ENCODE measurements at regions not wholly inside any gene's neighbourhood (a gene's known extent, or its start where the extent isn't known, plus 50 kb on each side); places are given as distances from the start of the nearest gene placed in this dataset.

GRCh38 chr5:136732751-136733150 is 367.4 kb upstream of the TRPC7 start:
- H3K36me3 ChIP-seq (ENCODE audit: control insufficient read depth, insufficient read depth, low read length): no peaks in the 10 kb centered on the region
- no peak overlapping the region for H2AFZ ChIP-seq (ENCODE audit: low read length)
- TF ChIP-seq, protein P1, sequence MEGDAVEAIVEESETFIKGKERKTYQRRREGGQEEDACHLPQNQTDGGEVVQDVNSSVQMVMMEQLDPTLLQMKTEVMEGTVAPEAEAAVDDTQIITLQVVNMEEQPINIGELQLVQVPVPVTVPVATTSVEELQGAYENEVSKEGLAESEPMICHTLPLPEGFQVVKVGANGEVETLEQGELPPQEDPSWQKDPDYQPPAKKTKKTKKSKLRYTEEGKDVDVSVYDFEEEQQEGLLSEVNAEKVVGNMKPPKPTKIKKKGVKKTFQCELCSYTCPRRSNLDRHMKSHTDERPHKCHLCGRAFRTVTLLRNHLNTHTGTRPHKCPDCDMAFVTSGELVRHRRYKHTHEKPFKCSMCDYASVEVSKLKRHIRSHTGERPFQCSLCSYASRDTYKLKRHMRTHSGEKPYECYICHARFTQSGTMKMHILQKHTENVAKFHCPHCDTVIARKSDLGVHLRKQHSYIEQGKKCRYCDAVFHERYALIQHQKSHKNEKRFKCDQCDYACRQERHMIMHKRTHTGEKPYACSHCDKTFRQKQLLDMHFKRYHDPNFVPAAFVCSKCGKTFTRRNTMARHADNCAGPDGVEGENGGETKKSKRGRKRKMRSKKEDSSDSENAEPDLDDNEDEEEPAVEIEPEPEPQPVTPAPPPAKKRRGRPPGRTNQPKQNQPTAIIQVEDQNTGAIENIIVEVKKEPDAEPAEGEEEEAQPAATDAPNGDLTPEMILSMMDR (conservative IDR thresholded peaks at IDR 0.05 in 1 of 2, IDR thresholded peaks at IDR 0.05 in 1 of 2; ENCODE audit: low read depth in 1 of 2, low read length in 2 of 2): no peak
- TF ChIP-seq EZH2 (IDR thresholded peaks at IDR 0.05; ENCODE audit: low read length, missing control alignments): no peak
- H3K27ac ChIP-seq (ENCODE audit: insufficient read depth, low read length): no peak overlapping the region
- no peaks in the 10 kb centered on the region for H3K79me2 ChIP-seq (ENCODE audit: control insufficient read depth, insufficient read depth, low read length)
- no peaks in the 10 kb centered on the region for H4K20me1 ChIP-seq (ENCODE audit: control insufficient read depth, extremely low read depth, insufficient read depth, low read length)
- no peaks in the 10 kb centered on the region for H3K27me3 ChIP-seq (ENCODE audit: control insufficient read depth, insufficient read depth, low read length)
- H3K4me2 ChIP-seq (ENCODE audit: extremely low read depth, insufficient read depth, low read length): no peak overlapping the region
- no peak for DNase-seq (ENCODE audit: low read depth in 2 of 2)
- H3K4me1 ChIP-seq (ENCODE audit: control insufficient read depth, extremely low read depth, insufficient read depth, low read length): no peaks in the 10 kb centered on the region
- no peak overlapping the region for H3K9ac ChIP-seq (ENCODE audit: insufficient read depth, low read length)
- no peak overlapping the region for H3K4me3 ChIP-seq (replicated peaks in 1 of 4; ENCODE audit: control extremely low read depth in 1 of 4, insufficient read depth in 1 of 4, low read depth in 3 of 4, low read length in 4 of 4)
- H3K9me3 ChIP-seq (ENCODE audit: control insufficient read depth, insufficient read depth, low read depth, low read length): no peaks in the 10 kb centered on the region

GRCh38 chr5:136731241-136731900 is 366.0 kb upstream of the TRPC7 start:
- no peak overlapping the region for H3K27ac ChIP-seq (ENCODE audit: insufficient read depth, low read length)
- DNase-seq (ENCODE audit: low read depth in 2 of 2): peak in 1 of 2 donors; percentile 74
- H3K9ac ChIP-seq (ENCODE audit: insufficient read depth, low read length): no peak overlapping the region
- no peaks in the 10 kb centered on the region for H3K9me3 ChIP-seq (ENCODE audit: control insufficient read depth, insufficient read depth, low read depth, low read length)
- no peak overlapping the region for H2AFZ ChIP-seq (ENCODE audit: low read length)
- H3K36me3 ChIP-seq (ENCODE audit: control insufficient read depth, insufficient read depth, low read length): no peaks in the 10 kb centered on the region
- no peaks in the 10 kb centered on the region for H3K4me1 ChIP-seq (ENCODE audit: control insufficient read depth, extremely low read depth, insufficient read depth, low read length)
- H3K4me3 ChIP-seq (replicated peaks in 1 of 4; ENCODE audit: control extremely low read depth in 1 of 4, insufficient read depth in 1 of 4, low read depth in 3 of 4, low read length in 4 of 4): no peak overlapping the region
- no peak for TF ChIP-seq EZH2 (IDR thresholded peaks at IDR 0.05; ENCODE audit: low read length, missing control alignments)
- TF ChIP-seq, protein P1 (conservative IDR thresholded peaks at IDR 0.05 in 1 of 2, IDR thresholded peaks at IDR 0.05 in 1 of 2; ENCODE audit: low read depth in 1 of 2, low read length in 2 of 2): no peak
- no peak overlapping the region for H3K4me2 ChIP-seq (ENCODE audit: extremely low read depth, insufficient read depth, low read length)
- no peaks in the 10 kb centered on the region for H3K79me2 ChIP-seq (ENCODE audit: control insufficient read depth, insufficient read depth, low read length)
- no peaks in the 10 kb centered on the region for H4K20me1 ChIP-seq (ENCODE audit: control insufficient read depth, extremely low read depth, insufficient read depth, low read length)
- H3K27me3 ChIP-seq (ENCODE audit: control insufficient read depth, insufficient read depth, low read length): no peaks in the 10 kb centered on the region

DNA sequence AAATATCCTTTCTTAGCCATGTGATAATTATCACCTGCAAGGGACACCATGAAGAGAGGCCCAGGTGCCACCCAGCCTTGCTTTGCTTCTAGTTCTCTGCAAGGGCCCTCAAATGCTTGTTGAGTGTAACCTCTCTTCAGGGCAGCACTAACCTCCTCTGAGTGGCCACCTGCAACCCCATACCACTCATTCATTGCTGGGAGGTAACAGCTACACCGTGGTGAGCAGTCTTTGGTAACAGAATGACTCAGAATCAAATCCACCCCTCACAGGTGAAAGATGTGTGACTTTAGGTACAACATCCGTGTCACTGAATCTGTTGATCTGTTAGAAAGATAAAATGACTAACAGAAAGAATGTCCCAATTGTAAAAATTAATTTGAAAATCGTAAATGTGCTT is 365.1 kb upstream of the TRPC7 start:
- Histone ChIP-seq H3K4me2 (ENCODE audit: extremely low read depth, insufficient read depth, low read length) (no peak overlapping the region), H3K27ac (ENCODE audit: insufficient read depth, low read length) (no peak overlapping the region)

More for the DNA sequence above, 365.1 kb upstream of the TRPC7 start:
- Histone ChIP-seq H4K20me1 (ENCODE audit: control insufficient read depth, extremely low read depth, insufficient read depth, low read length) (no peaks in the 10 kb centered on the region), H3K79me2 (ENCODE audit: control insufficient read depth, insufficient read depth, low read length) (no peaks in the 10 kb centered on the region), H3K27me3 (ENCODE audit: control insufficient read depth, insufficient read depth, low read length) (no peaks in the 10 kb centered on the region), H3K36me3 (ENCODE audit: control insufficient read depth, insufficient read depth, low read length) (no peaks in the 10 kb centered on the region), H3K9me3 (ENCODE audit: control insufficient read depth, insufficient read depth, low read depth, low read length) (no peaks in the 10 kb centered on the region), H3K4me1 (ENCODE audit: control insufficient read depth, extremely low read depth, insufficient read depth, low read length) (no peaks in the 10 kb centered on the region), H3K4me3 (replicated peaks in 1 of 4; ENCODE audit: control extremely low read depth in 1 of 4, insufficient read depth in 1 of 4, low read depth in 3 of 4, low read length in 4 of 4) (no peak overlapping the region), H3K9ac (ENCODE audit: insufficient read depth, low read length) (no peak overlapping the region), H2AFZ (ENCODE audit: low read length) (no peak overlapping the region)
- peak in 1 of 2 donors; percentile 23 for DNase-seq (ENCODE audit: low read depth in 2 of 2)
- TF ChIP-seq, protein P1 (conservative IDR thresholded peaks at IDR 0.05 in 1 of 2, IDR thresholded peaks at IDR 0.05 in 1 of 2; ENCODE audit: low read depth in 1 of 2, low read length in 2 of 2): no peak
- no peak for TF ChIP-seq EZH2 (IDR thresholded peaks at IDR 0.05; ENCODE audit: low read length, missing control alignments)
